H9 (cell line): ENCODE measurements at regions not wholly inside any gene's neighbourhood (a gene's known extent, or its start where the extent isn't known, plus 50 kb on each side); places are given as distances from the start of the nearest gene placed in this dataset.

ENCODE experiments used
- DNase-seq: peaks from one replicate; pipeline ENCODE4 v3.0.0-alpha.2; 2017
- H2AFZ ChIP-seq: one replicate; pipeline ENCODE4 v1.6.1; 2013; ENCODE audit warnings: mild to moderate bottlenecking, low read length, control low read depth, moderate library complexity
- H2AK5ac ChIP-seq: 2 replicates; pipeline ENCODE4 v1.6.1; 2013; ENCODE audit warnings: low read length, control low read depth, mixed read lengths; ENCODE audit not compliant: insufficient read length
- H2BK120ac ChIP-seq: one replicate; pipeline ENCODE4 v1.6.1; 2013; ENCODE audit warnings: low read depth, mild to moderate bottlenecking, low read length, control low read depth, inconsistent platforms; ENCODE audit not compliant: poor library complexity, severe bottlenecking
- H2BK12ac ChIP-seq: 2 replicates; pipeline ENCODE4 v1.6.1; 2013; ENCODE audit warnings: low read length, control low read depth, mixed read lengths, low read depth; ENCODE audit not compliant: insufficient read length
- H2BK15ac ChIP-seq: 2 replicates; pipeline ENCODE4 v1.6.1; 2013; ENCODE audit warnings: low read depth, low read length, control low read depth
- H2BK20ac ChIP-seq: one replicate; pipeline ENCODE4 v1.6.1; 2013; ENCODE audit warnings: low read depth, mild to moderate bottlenecking, low read length, control low read depth, inconsistent platforms; ENCODE audit not compliant: poor library complexity, severe bottlenecking
- H2BK5ac ChIP-seq: 2 replicates; pipeline ENCODE4 v1.6.1; 2013; ENCODE audit warnings: low read length, control low read depth, mixed read lengths; ENCODE audit not compliant: insufficient read length
- H3K14ac ChIP-seq: 2 replicates; pipeline ENCODE4 v1.6.1; 2013; ENCODE audit warnings: low read length, control low read depth; ENCODE audit not compliant: insufficient read depth
- H3K18ac ChIP-seq: 2 replicates; pipeline ENCODE4 v1.6.1; 2013; ENCODE audit warnings: low read depth, mild to moderate bottlenecking, mixed read lengths, low read length, control low read depth; ENCODE audit not compliant: insufficient read length
- H3K23ac ChIP-seq: 2 replicates; pipeline ENCODE4 v1.6.1; 2013; ENCODE audit warnings: low read length, control low read depth, mixed read lengths, low read depth; ENCODE audit not compliant: insufficient read length
- H3K23me2 ChIP-seq: 2 replicates; pipeline ENCODE4 v1.6.1; 2013; ENCODE audit warnings: low read depth, mild to moderate bottlenecking, mixed read lengths, low read length, control low read depth; ENCODE audit not compliant: insufficient read length, poor library complexity, severe bottlenecking
- H3K27ac ChIP-seq: 2 replicates; pipeline ENCODE4 v1.5.1; 2013; ENCODE audit warnings: low read length, control low read depth, mixed read lengths, low read depth; ENCODE audit not compliant: insufficient read length
- H3K27me3 ChIP-seq: 2 replicates; pipeline ENCODE4 v1.6.1; 2013; ENCODE audit warnings: low read length, control low read depth, inconsistent platforms; ENCODE audit not compliant: insufficient read depth
- H3K4ac ChIP-seq: 2 replicates; pipeline ENCODE4 v1.6.1; 2013; ENCODE audit warnings: low read depth, mild to moderate bottlenecking, control low read depth, inconsistent platforms, low read length, moderate library complexity
- H3K4me1 ChIP-seq: 2 replicates; pipeline ENCODE4 v1.6.1; 2013; ENCODE audit warnings: low read length, control low read depth, inconsistent platforms; ENCODE audit not compliant: insufficient read depth
- H3K4me2 ChIP-seq: 2 replicates; pipeline ENCODE4 v1.6.1; 2013; ENCODE audit warnings: low read length, control low read depth, mixed read lengths; ENCODE audit not compliant: insufficient read length, insufficient read depth
- H3K56ac ChIP-seq: 2 replicates; pipeline ENCODE4 v1.6.1; 2013; ENCODE audit warnings: low read depth, mild to moderate bottlenecking, mixed read lengths, low read length, control low read depth; ENCODE audit not compliant: insufficient read length
- H3K79me1 ChIP-seq: 2 replicates; pipeline ENCODE4 v1.6.1; 2013; ENCODE audit warnings: low read depth, mild to moderate bottlenecking, moderate library complexity, low read length, control low read depth, inconsistent platforms; ENCODE audit not compliant: insufficient read depth, poor library complexity, severe bottlenecking
- H3K79me2 ChIP-seq: 2 replicates; pipeline ENCODE4 v1.6.1; 2013; ENCODE audit warnings: low read length, control low read depth, inconsistent platforms; ENCODE audit not compliant: insufficient read depth
- H3K9ac ChIP-seq: 2 replicates; pipeline ENCODE4 v1.6.1; 2013; ENCODE audit warnings: low read length, control low read depth, mixed read lengths; ENCODE audit not compliant: insufficient read length; ENCODE audit errors: extremely low read depth
- H3K9me3 ChIP-seq: one replicate; pipeline ENCODE4 v1.6.1; 2013; ENCODE audit warnings: low read depth, low read length, inconsistent platforms; ENCODE audit not compliant: control insufficient read depth
- H3T11ph ChIP-seq: one replicate; pipeline ENCODE4 v1.6.1; 2013; ENCODE audit warnings: mild to moderate bottlenecking, low read length, control low read depth, inconsistent platforms
- H4K20me1 ChIP-seq: one replicate; pipeline ENCODE4 v1.6.1; 2013; ENCODE audit not compliant: control insufficient read depth, insufficient read length, insufficient read depth
- H4K5ac ChIP-seq: 2 replicates; pipeline ENCODE4 v1.6.1; 2013; ENCODE audit warnings: low read depth, mild to moderate bottlenecking, mixed read lengths, low read length, control low read depth; ENCODE audit not compliant: insufficient read length
- H4K8ac ChIP-seq: replicated peaks from 2 replicates; pipeline ENCODE4 v1.6.1; 2013; ENCODE audit warnings: low read length, control low read depth, mixed read lengths, low read depth; ENCODE audit not compliant: insufficient read length
- H4K91ac ChIP-seq: 2 replicates; pipeline ENCODE4 v1.6.1; 2013; ENCODE audit warnings: low read depth, mild to moderate bottlenecking, moderate library complexity, mixed read lengths, low read length, control low read depth; ENCODE audit not compliant: insufficient read length
- H3K27ac Mint-ChIP-seq, 3 experiments: 2 replicates in 2 of 3; 3 replicates in 1 of 3; pipeline ENCODE4 v1.8.0; 2020 to 2021; ENCODE audit warnings: mixed read lengths in 3 of 3, mild to moderate bottlenecking in 1 of 3, moderate library complexity in 1 of 3
- H3K27me3 Mint-ChIP-seq: 2 replicates; pipeline ENCODE4 v1.8.0; 2021; ENCODE audit warnings: low read depth, mild to moderate bottlenecking, moderate library complexity, mixed read lengths
- H3K36me3 Mint-ChIP-seq, 3 experiments: 2 replicates in 2 of 3; 3 replicates in 1 of 3; pipeline ENCODE4 v1.8.0; 2020 to 2021; ENCODE audit warnings: low read depth in 3 of 3, mixed read lengths in 3 of 3; ENCODE audit not compliant: insufficient read depth in 1 of 3
- H3K4me1 Mint-ChIP-seq, 2 experiments: 2 replicates each; pipeline ENCODE4 v1.8.0; 2020; ENCODE audit warnings: mixed read lengths in 2 of 2
- H3K4me3 Mint-ChIP-seq, 2 experiments: 2 replicates in 1 of 2; 3 replicates in 1 of 2; pipeline ENCODE4 v1.8.0; 2020 to 2021; ENCODE audit warnings: mild to moderate bottlenecking in 2 of 2, mixed read lengths in 2 of 2, moderate library complexity in 1 of 2
- H3K9me3 Mint-ChIP-seq, 2 experiments: 2 replicates in 1 of 2; 3 replicates in 1 of 2; pipeline ENCODE4 v1.8.0; 2020; ENCODE audit warnings: mild to moderate bottlenecking in 2 of 2, mixed read lengths in 2 of 2, moderate library complexity in 1 of 2
- WGBS: extraction: QIAGEN DNeasy Blood & Tissue Kit; methylation state at CpG from one replicate; pipeline ENCODE4 v1.1.7; 2013; ENCODE audit warnings: missing lambda C conversion rate, low lambda C conversion rate, mixed read lengths; ENCODE audit not compliant: insufficient read length; ENCODE audit errors: extremely low coverage; 5-methylcytosine and 5-hydroxymethylcytosine counted together
- TF ChIP-seq, protein P1 (sequence below): fragments of 200-600 bp; sonication (generic); conservative IDR thresholded peaks from 3 replicates; pipeline ENCODE4 v1.8.0; 2021; ENCODE audit warnings: antibody characterized with exemption, mild to moderate bottlenecking

DNA sequence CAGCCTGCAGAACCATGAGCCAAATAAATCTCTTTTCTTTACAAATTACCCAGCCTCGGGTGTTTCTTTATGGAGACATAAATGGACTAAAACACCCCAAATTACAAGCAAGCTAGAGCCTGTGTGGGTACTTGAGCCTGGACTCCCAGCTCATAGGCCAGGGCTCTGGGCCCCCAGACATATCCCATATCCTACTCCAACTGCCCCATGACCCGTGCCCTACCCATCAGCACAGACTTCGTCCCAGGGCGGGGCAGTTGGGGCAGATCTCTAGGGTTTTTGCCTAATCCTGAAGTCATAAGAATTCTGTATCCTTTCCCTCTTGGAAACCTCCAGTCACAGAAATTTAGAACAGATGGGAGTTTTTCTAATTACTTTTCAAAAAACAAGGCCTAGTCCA is 90.7 kb downstream of the DDX1 start:
- peaks cover 2% of the 10 kb centered on the region; the same call in 1 of the 2 replicates for H3K27me3 Mint-ChIP-seq

More for the DNA sequence above, 90.7 kb downstream of the DDX1 start:
- H4K8ac ChIP-seq = no peak overlapping the region
- no peaks in the 10 kb centered on the region for H4K20me1 ChIP-seq
- Mint-ChIP-seq H3K4me3 (no peak overlapping the region), H3K4me1 (peaks cover 2 to 13% of the 10 kb centered on the region in 2 experiments), H3K9me3 (peaks cover 17 to 23% of the 10 kb centered on the region in 2 experiments), H3K27ac (no peak overlapping the region; a peak in 1 of 7 replicates), H3K36me3 (peaks cover 5 to 23% (median 8%) of the 10 kb centered on the region in 3 experiments; a peak in 5 of 7 replicates)
- no peak overlapping the region for H3K23ac ChIP-seq
- no peak overlapping the region for H3K18ac ChIP-seq
- no CpG with 5 or more reads among the region's 4 CpGs for WGBS
- TF ChIP-seq, protein P1, sequence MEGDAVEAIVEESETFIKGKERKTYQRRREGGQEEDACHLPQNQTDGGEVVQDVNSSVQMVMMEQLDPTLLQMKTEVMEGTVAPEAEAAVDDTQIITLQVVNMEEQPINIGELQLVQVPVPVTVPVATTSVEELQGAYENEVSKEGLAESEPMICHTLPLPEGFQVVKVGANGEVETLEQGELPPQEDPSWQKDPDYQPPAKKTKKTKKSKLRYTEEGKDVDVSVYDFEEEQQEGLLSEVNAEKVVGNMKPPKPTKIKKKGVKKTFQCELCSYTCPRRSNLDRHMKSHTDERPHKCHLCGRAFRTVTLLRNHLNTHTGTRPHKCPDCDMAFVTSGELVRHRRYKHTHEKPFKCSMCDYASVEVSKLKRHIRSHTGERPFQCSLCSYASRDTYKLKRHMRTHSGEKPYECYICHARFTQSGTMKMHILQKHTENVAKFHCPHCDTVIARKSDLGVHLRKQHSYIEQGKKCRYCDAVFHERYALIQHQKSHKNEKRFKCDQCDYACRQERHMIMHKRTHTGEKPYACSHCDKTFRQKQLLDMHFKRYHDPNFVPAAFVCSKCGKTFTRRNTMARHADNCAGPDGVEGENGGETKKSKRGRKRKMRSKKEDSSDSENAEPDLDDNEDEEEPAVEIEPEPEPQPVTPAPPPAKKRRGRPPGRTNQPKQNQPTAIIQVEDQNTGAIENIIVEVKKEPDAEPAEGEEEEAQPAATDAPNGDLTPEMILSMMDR = no peak
- H3K56ac ChIP-seq = no peak overlapping the region
- no peak overlapping the region for H2BK5ac ChIP-seq
- no peak overlapping the region for H4K5ac ChIP-seq
- no peak overlapping the region for H4K91ac ChIP-seq
- H2BK12ac ChIP-seq = no peak overlapping the region
- no peak overlapping the region for H2BK15ac ChIP-seq
- H3K79me2 ChIP-seq = no peaks in the 10 kb centered on the region
- H3K79me1 ChIP-seq = no peaks in the 10 kb centered on the region
- H3K9ac ChIP-seq = no peak overlapping the region
- H3K27me3 ChIP-seq = no peaks in the 10 kb centered on the region
- no peak overlapping the region for H2AFZ ChIP-seq
- DNase-seq = no peak
- no peak overlapping the region for H3K14ac ChIP-seq
- no peaks in the 10 kb centered on the region for H3K4me1 ChIP-seq
- no peak overlapping the region for H3K4ac ChIP-seq
- H3K27ac ChIP-seq = no peak overlapping the region
- no peak overlapping the region for H3T11ph ChIP-seq
- no peaks in the 10 kb centered on the region for H3K9me3 ChIP-seq
- H2AK5ac ChIP-seq = no peak overlapping the region
- no peak overlapping the region for H3K4me2 ChIP-seq
- no peak overlapping the region for H2BK20ac ChIP-seq
- no peak overlapping the region for H2BK120ac ChIP-seq
- no peaks in the 10 kb centered on the region for H3K23me2 ChIP-seq
